Activated CD4-positive, alpha-beta memory T cell treated with anti-CD3 and anti-CD28 coated beads, Interleukin-2, amount 10 ng/mL, durations not matched to agents 7 days and 5 days (primary cell): ENCODE measurements at regions not wholly inside any gene's neighbourhood (a gene's known extent, or its start where the extent isn't known, plus 50 kb on each side); places are given as distances from the start of the nearest gene placed in this dataset.
A peak's percentile ranks its signal among the peaks of the same experiment; 100 is the strongest.

ENCODE experiments used
- CTCF ChIA-PET: fragments of 350-600 bp; sonication (Branson Sonifier 250); formaldehyde crosslinking; loops from one replicate; lab custom pipeline; 2021; ENCODE audit warnings: antibody characterized with exemption, inconsistent platforms; lab: Charles Lee
- POLR2A ChIA-PET: fragments of 350-600 bp; sonication (Branson Sonifier 250); formaldehyde crosslinking; loops from one replicate; lab custom pipeline; 2021; ENCODE audit warnings: antibody characterized with exemption; lab: Charles Lee
- DNase-seq: peaks from one replicate; pipeline ENCODE4 v3.0.0-alpha.2; 2020
- H3K27ac Mint-ChIP-seq: one replicate; pipeline ENCODE4 v1.8.0; 2021; ENCODE audit warnings: mild to moderate bottlenecking, mixed read lengths
- H3K27me3 Mint-ChIP-seq: one replicate; pipeline ENCODE4 v1.8.0; 2021; ENCODE audit warnings: mixed read lengths
- H3K36me3 Mint-ChIP-seq: one replicate; pipeline ENCODE4 v1.8.0; 2021; ENCODE audit warnings: low read depth, mixed read lengths
- H3K4me1 Mint-ChIP-seq: one replicate; pipeline ENCODE4 v1.8.0; 2021; ENCODE audit warnings: mixed read lengths
- H3K4me3 Mint-ChIP-seq: one replicate; pipeline ENCODE4 v1.8.0; 2021; ENCODE audit warnings: mild to moderate bottlenecking, mixed read lengths
- H3K9me3 Mint-ChIP-seq: one replicate; pipeline ENCODE4 v1.8.0; 2021; ENCODE audit warnings: mixed read lengths

DNA sequence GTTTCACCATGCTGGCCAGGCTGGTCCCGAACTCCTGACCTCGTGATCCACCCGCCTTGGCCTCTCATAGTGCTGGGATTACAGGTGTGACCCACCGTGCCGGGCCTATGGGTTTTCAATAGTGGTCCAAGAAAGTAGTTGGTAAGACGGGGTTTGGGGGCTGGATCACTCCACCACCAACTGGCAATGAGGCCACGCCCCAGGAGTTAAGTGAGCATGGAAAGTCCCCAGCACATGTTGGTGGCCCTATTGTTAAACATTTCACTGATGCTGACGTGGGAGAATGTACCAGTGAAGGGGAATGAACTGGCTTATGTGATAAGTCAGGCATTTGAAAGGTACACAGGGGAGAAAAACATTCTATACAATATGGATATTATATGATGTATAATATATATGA lies 80.4 kb downstream of the CHRD start:
- CTCF ChIA-PET: interaction anchor here (0.7 kb wide), 1 partner anchor 54 kb away, joined by 3 read pairs; no protein-coding TSS in a partner anchor

DNA sequence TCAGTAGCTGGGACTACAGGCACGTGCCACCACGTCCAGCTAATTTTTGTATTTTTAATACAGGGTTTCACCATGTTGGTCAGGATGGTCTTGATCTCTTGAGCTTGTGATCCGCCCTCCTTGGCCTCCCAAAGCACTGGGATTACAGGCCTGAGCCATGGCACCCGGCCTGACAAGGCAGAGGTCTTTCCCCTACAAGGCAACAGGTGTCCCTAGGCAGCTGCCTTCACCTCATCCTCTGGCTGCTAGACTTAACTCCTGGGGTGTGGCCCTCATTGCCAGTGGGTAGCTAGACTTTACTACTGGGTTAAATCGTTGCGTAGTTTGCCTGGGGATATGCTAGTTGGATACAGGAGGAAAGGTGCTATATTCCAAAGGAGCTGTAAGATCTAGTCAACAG lies 81.4 kb downstream of the CHRD start:
- no peak for DNase-seq
- ChIA-PET POLR2A (no interaction called here), CTCF (no interaction called here)
- H3K36me3 Mint-ChIP-seq: no peaks in the 10 kb centered on the region
- no peak overlapping the region for H3K4me3 Mint-ChIP-seq
- H3K4me1 Mint-ChIP-seq: no peaks in the 10 kb centered on the region
- no peaks in the 10 kb centered on the region for H3K9me3 Mint-ChIP-seq
- H3K27ac Mint-ChIP-seq: no peak overlapping the region
- H3K27me3 Mint-ChIP-seq: peaks cover 21% of the 10 kb centered on the region

More for the DNA sequence above, 80.4 kb downstream of the CHRD start:
- H3K27me3 Mint-ChIP-seq: peaks cover 19% of the 10 kb centered on the region
- no peak for DNase-seq
- POLR2A ChIA-PET: interaction anchor here (0.6 kb wide), 1 partner anchor 302 kb away, joined by 3 read pairs; no protein-coding TSS in a partner anchor
- H3K27ac Mint-ChIP-seq: no peak overlapping the region
- no peaks in the 10 kb centered on the region for H3K4me1 Mint-ChIP-seq
- H3K4me3 Mint-ChIP-seq: no peak overlapping the region
- H3K36me3 Mint-ChIP-seq: no peaks in the 10 kb centered on the region
- no peaks in the 10 kb centered on the region for H3K9me3 Mint-ChIP-seq

DNA sequence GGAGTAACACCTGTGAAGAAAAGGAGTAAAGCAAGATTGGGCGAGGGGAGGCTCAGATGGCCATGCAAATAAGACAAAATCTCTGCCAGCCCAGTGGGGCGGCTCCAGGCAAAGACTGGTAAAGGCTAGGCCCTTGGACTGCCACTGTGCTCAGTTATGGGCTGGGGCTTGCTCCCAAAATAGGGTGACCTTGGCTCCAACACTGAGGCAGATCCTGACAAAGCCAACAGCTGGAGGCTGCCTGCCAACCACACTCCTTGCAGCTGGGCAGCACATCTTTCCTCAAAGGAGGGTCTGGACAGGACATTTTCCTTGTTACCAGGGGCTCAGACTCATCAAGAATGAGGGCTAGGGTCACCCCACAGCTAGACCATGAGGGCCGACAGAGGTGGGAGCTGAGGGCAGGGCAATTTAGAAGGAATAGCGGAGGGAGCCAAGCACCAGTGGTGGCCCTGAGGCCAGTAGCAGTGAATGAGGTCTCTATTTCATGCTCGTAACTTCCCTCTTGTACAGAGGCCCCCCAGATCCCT lies 86.1 kb downstream of the CHRD start:
- peak; percentile 8 for DNase-seq
- ChIA-PET CTCF (interaction anchor here (0.8 to 4.9 kb wide), 3 partner anchors 15 to 94 kb away, joined by 3 to 17 read pairs (median 7); no protein-coding TSS in a partner anchor), POLR2A (no interaction called here)
- Mint-ChIP-seq H3K27ac (no peak overlapping the region), H3K4me3 (no peak overlapping the region), H3K27me3 (peaks cover 18% of the 10 kb centered on the region), H3K36me3 (no peaks in the 10 kb centered on the region), H3K4me1 (peaks cover 5% of the 10 kb centered on the region), H3K9me3 (no peaks in the 10 kb centered on the region)

DNA sequence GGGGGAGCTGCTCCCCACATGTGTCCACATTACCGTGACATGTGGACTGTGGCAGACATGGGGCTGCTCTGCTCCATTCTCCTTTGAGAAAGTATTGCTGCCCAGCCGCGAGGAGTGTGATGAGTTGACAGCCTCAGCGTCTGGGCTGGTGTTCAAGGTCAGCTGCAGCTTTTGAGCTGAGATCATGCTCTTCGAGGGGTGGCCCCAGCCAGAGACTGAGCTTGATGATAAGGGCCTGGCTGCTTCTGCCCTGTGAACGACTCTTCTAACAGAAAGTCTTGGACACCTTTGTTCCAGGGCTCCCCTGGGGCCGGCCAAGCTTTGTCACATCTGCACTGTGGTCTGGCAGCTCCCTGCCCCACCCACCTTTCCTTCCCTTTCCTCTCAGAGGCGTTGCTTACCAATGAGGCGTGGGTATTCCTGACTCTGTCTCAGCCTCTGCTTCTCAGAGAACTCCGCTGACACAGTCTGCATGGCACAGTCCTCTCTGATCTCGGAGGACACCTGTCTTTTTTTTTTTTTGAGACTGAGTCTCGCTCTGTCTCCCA lies 86.6 kb downstream of the CHRD start:
- CTCF ChIA-PET: interaction anchor here (0.8 to 4.9 kb wide), 4 partner anchors 15 to 94 kb away, joined by 3 to 17 read pairs (median 6); no protein-coding TSS in a partner anchor
- POLR2A ChIA-PET: no interaction called here
- Mint-ChIP-seq H3K4me3 (no peak overlapping the region), H3K4me1 (peaks cover 5% of the 10 kb centered on the region), H3K27ac (no peak overlapping the region), H3K36me3 (no peaks in the 10 kb centered on the region), H3K9me3 (no peaks in the 10 kb centered on the region), H3K27me3 (peaks cover 20% of the 10 kb centered on the region)
- DNase-seq: peak; percentile 11

DNA sequence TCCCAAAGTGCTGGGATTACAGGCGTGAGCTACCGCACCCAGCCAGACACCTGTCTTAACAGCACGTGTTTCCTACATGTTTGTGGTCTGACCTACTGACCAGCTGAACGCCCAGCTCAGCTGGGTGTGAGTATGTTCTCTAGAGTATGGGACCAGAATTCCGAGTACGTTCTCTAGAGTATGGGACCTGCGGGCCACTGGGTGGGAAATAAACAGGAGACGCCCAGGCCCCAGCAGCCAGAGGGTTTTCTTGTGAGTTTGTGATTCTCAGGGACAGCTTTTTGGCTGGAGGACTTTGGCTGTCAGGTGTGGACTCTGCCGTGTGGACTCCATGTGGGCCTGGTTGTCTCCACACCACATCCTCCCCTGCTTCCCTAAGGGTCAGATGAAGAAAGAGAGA lies 87.3 kb downstream of the CHRD start:
- Mint-ChIP-seq H3K4me3 (no peak overlapping the region), H3K36me3 (no peaks in the 10 kb centered on the region), H3K27ac (no peak overlapping the region), H3K9me3 (no peaks in the 10 kb centered on the region), H3K27me3 (peaks cover 16% of the 10 kb centered on the region), H3K4me1 (peaks cover 7% of the 10 kb centered on the region)
- DNase-seq: no peak
- ChIA-PET POLR2A (no interaction called here), CTCF (interaction anchor here (1.1 to 4.9 kb wide), 4 partner anchors 46 to 95 kb away, joined by 3 to 17 read pairs (median 6); no protein-coding TSS in a partner anchor)

DNA sequence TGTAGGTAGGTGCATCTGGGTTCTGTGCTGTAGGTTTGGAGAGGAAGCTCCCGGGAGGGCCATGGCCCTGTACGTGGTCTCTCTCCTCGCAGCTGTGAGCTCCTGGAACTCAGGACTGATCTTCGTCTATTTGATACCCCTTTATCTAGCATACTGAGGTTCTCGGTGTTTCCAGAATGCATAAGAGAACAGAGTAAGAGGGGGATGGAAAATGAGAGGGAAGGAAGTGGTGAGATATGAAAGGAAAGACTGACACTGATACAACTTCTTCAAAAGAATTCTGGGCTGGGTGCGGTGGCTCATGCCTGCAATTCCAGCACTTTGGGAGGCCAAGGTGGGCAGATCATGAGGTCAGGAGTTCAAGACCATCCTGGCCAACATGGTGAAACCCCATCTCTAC lies 90.7 kb downstream of the CHRD start:
- H3K4me1 Mint-ChIP-seq: peaks cover 10% of the 10 kb centered on the region
- ChIA-PET CTCF (interaction anchor here (1.0 to 4.9 kb wide), 4 partner anchors 69 to 98 kb away, joined by 3 to 17 read pairs (median 5); no protein-coding TSS in a partner anchor), POLR2A (no interaction called here)
- H3K36me3 Mint-ChIP-seq: no peaks in the 10 kb centered on the region
- DNase-seq: peak; percentile 1
- no peak overlapping the region for H3K4me3 Mint-ChIP-seq
- H3K9me3 Mint-ChIP-seq: no peaks in the 10 kb centered on the region
- H3K27me3 Mint-ChIP-seq: peaks cover 28% of the 10 kb centered on the region
- H3K27ac Mint-ChIP-seq: no peak overlapping the region

DNA sequence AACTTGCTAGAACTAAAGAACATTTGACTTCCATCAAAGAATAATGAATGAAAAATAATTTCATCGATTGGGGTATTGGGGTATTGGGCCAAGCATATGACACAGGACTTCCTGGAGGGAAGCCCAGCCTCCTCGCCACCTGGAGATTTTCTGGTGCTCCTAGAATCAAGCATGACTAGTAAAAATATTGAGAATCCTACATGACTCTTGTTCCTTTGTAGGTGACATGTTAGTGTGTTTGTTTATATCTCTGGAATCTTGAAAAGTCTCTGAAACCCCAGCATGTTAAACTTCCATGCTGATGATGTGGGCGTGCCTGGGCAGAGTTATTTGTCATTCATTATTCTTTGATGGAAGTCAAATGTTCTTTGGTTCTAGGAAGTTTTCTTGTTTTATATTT lies 90.1 kb upstream of the EPHB3 start:
- Mint-ChIP-seq H3K4me1 (peaks cover 10% of the 10 kb centered on the region), H3K36me3 (no peaks in the 10 kb centered on the region), H3K4me3 (no peak overlapping the region), H3K27me3 (peaks cover 34% of the 10 kb centered on the region), H3K27ac (no peak overlapping the region), H3K9me3 (no peaks in the 10 kb centered on the region)
- ChIA-PET POLR2A (no interaction called here), CTCF (interaction anchor here (0.9 to 1.0 kb wide), 2 partner anchors 42 to 100 kb away, joined by 3 read pairs; no protein-coding TSS in a partner anchor)
- no peak for DNase-seq

DNA sequence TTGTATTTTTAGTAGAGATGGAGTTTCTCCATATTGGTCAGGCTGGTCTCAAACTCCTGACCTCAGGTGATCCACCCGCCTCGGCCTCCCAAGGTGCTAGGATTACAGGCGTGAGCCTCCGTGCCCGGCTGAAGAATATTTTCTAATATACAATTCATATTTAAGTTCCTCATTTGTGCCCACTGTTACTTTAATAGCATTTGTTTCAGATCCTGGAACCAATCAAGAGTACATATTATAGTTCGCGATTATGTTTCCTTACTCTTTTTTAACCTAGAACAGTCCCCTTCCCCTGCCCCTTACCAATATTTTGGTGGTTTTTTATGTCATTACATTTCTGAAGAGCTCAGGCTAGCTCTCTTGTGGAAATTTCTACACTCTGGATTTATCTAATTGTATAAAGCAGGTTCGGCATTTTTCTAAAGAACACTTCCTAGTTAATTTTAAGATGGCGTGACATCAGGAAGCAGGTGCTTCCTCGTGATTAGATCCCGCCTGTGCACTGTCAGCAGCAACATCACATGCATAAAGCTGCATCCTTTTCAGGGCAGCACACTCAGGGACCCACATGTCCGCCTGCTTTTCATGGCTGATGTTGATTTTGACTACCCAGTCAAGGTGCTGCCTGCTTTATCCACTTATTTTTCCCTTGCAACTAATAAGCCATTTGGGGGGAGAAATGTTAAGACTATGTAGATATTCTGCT lies 88.7 kb upstream of the EPHB3 start:
- DNase-seq: no peak
- Mint-ChIP-seq H3K27me3 (peaks cover 40% of the 10 kb centered on the region), H3K4me1 (peaks cover 8% of the 10 kb centered on the region), H3K27ac (no peak overlapping the region), H3K4me3 (no peak overlapping the region), H3K9me3 (no peaks in the 10 kb centered on the region), H3K36me3 (no peaks in the 10 kb centered on the region)
- CTCF ChIA-PET: interaction anchor here (0.7 to 2.4 kb wide), 2 partner anchors 69 to 73 kb away, joined by 3 to 8 read pairs; no protein-coding TSS in a partner anchor
- POLR2A ChIA-PET: no interaction called here

DNA sequence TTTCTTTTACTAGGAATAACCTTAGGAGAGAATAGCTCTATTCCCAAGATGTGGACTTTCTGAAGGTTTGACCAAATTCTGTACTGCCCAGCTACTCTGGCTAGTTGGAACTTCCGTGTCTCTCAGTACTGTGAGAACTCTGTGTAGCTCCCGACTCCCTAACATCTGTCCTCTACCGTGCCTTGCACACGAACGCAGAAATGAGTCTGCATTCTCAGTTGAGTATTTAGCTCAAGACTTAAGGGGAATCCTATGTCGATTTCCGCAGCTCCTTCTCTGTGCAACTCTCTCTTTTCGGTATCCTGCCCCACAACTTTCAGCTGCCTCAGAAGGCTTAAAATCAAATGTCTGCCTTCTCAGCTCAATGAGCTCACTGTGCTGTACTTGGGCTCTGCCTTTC lies 86.7 kb upstream of the EPHB3 start:
- H3K27me3 Mint-ChIP-seq: peaks cover 46% of the 10 kb centered on the region
- ChIA-PET POLR2A (no interaction called here), CTCF (interaction anchor here (1.2 to 2.4 kb wide), 4 partner anchors 40 to 103 kb away, joined by 3 to 8 read pairs (median 4); no protein-coding TSS in a partner anchor)
- H3K9me3 Mint-ChIP-seq: no peaks in the 10 kb centered on the region
- peaks cover 8% of the 10 kb centered on the region for H3K4me1 Mint-ChIP-seq
- H3K27ac Mint-ChIP-seq: no peak overlapping the region
- H3K36me3 Mint-ChIP-seq: no peaks in the 10 kb centered on the region
- no peak overlapping the region for H3K4me3 Mint-ChIP-seq
- no peak for DNase-seq

DNA sequence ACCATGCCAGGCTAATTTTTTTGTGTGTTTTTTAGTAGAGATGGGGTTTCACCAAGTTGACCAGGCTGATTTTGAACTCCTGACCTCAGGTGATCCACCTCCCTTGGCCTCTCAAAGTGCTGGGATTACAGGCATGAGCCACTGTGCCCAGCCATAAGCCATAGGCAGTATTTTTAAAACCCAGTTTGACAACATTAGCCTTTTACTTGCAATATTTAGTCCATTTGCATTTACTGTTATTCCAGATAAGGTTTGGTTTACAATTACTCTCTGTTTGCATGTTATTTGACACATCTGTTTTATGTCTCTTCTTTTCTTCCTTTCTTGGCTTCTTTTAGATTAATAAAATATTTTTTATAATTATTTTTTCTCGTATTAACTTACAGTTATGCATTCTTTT lies 83.6 kb upstream of the EPHB3 start:
- Mint-ChIP-seq H3K27ac (no peak overlapping the region), H3K27me3 (peaks cover 44% of the 10 kb centered on the region), H3K4me3 (no peak overlapping the region), H3K9me3 (no peaks in the 10 kb centered on the region), H3K36me3 (no peaks in the 10 kb centered on the region), H3K4me1 (peaks cover 2% of the 10 kb centered on the region)
- ChIA-PET CTCF (no interaction called here), POLR2A (no interaction called here)
- DNase-seq: no peak

DNA sequence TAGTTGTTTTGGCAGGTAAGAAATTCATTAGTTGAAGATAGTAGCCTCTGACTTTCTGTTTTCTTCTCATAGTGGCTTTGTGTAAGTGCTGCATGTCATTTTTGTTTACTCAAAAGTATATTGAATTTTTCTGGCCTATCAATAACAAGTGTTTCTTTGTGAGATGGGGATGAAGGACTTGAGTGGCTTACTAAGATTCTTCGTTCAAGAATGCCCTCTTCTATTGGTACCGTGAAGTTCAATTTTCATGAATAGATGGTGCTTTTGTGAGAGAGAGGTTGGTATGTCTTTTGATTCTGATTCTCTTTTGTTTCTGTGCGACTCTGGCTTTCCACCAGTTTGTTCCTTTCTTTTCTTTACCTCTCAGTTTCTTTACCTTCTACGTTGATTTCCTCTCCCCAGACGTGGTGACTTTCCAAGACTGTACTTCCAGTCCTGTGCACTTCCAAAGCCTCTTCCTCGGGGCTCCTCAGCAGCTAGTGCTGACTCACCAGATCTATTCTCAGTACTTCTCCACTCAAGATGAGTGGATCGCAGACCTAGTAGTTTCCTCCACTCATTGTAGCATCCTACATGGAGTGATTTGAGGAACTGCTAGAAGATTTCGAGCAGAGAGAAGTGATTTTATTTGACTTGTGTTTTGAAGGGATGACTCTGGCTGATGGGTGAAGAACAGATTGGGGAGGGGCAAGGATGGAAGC lies 82.0 kb upstream of the EPHB3 start:
- Mint-ChIP-seq H3K36me3 (no peaks in the 10 kb centered on the region), H3K9me3 (no peaks in the 10 kb centered on the region), H3K4me1 (no peaks in the 10 kb centered on the region), H3K4me3 (no peak overlapping the region), H3K27ac (no peak overlapping the region), H3K27me3 (peaks cover 31% of the 10 kb centered on the region)
- ChIA-PET CTCF (no interaction called here), POLR2A (no interaction called here)
- no peak for DNase-seq

DNA sequence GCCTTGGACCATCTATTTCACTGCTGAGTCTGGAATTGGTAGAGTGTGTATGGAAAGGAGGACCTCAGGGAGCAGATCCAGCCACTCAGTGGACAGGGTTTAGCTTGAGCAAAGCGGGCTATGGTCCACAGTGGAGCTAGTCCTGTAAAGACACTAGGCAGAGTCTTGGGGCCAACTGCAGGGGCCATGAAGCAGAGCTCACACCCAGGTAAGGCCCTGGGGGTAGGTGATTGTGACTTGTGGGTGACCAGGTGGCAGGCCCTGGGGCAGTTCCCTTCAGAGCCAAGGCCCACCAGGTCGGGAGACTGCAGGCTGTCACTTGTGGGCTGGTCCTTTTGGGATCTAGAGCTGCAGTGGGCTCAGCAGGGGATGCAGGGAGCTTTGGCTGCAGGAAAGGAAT lies 80.8 kb upstream of the EPHB3 start:
- CTCF ChIA-PET: interaction anchor here (0.9 to 1.0 kb wide), 2 partner anchors 15 to 64 kb away, joined by 3 read pairs; no protein-coding TSS in a partner anchor
- peaks cover 26% of the 10 kb centered on the region for H3K27me3 Mint-ChIP-seq
- POLR2A ChIA-PET: no interaction called here
- H3K4me3 Mint-ChIP-seq: no peak overlapping the region
- no peaks in the 10 kb centered on the region for H3K9me3 Mint-ChIP-seq
- H3K27ac Mint-ChIP-seq: no peak overlapping the region
- no peaks in the 10 kb centered on the region for H3K36me3 Mint-ChIP-seq
- no peaks in the 10 kb centered on the region for H3K4me1 Mint-ChIP-seq
- no peak for DNase-seq
